Parathyroid adenoma (tissue), 2 donors: ENCODE measurements at regions not wholly inside any gene's neighbourhood (a gene's known extent, or its start where the extent isn't known, plus 50 kb on each side); places are given as distances from the start of the nearest gene placed in this dataset.

Source experiments
- H2AFZ ChIP-seq: fragments of 300-600 bp; sonication (generic); one replicate; pipeline ENCODE4 v1.7.0; 2017; ENCODE audit warnings: antibody characterized with exemption, mild to moderate bottlenecking
- H3K27ac ChIP-seq: fragments of 300-600 bp; sonication (generic); one replicate; pipeline ENCODE4 v1.7.0; 2017
- H3K27me3 ChIP-seq: fragments of 300-600 bp; sonication (generic); one replicate; pipeline ENCODE4 v1.7.0; 2017; ENCODE audit warnings: low read length; ENCODE audit not compliant: control insufficient read depth, insufficient read depth
- H3K36me3 ChIP-seq: fragments of 300-600 bp; sonication (generic); one replicate; pipeline ENCODE4 v1.7.0; 2017; ENCODE audit warnings: low read length; ENCODE audit not compliant: control insufficient read depth, insufficient read depth
- H3K4me1 ChIP-seq: fragments of 300-600 bp; sonication (generic); one replicate; pipeline ENCODE4 v1.7.0; 2017; ENCODE audit warnings: control low read depth
- H3K4me2 ChIP-seq: fragments of 300-600 bp; sonication (generic); one replicate; pipeline ENCODE4 v1.7.0; 2017; ENCODE audit warnings: low read length
- H3K4me3 ChIP-seq: fragments of 300-600 bp; sonication (generic); one replicate; pipeline ENCODE4 v1.7.0; 2017; ENCODE audit warnings: low read depth, low read length
- H3K79me2 ChIP-seq: fragments of 300-600 bp; sonication (generic); one replicate; pipeline ENCODE4 v1.7.0; 2017; ENCODE audit warnings: control low read depth
- H3K9ac ChIP-seq: fragments of 300-600 bp; sonication (generic); one replicate; pipeline ENCODE4 v1.7.0; 2017; ENCODE audit warnings: mild to moderate bottlenecking
- H3K9me3 ChIP-seq: fragments of 300-600 bp; sonication (generic); one replicate; pipeline ENCODE4 v1.7.0; 2017; ENCODE audit warnings: low read length; ENCODE audit not compliant: control insufficient read depth
- CTCF ChIP-seq: fragments of 300-600 bp; sonication (generic); IDR thresholded peaks from one replicate; pipeline ENCODE4 v1.7.0; 2017; ENCODE audit warnings: antibody characterized with exemption, mild to moderate bottlenecking
- donor health status: primary hyperparathyroidism.

GRCh38 chr2:155391613-155392130 is 693.2 kb downstream of the KCNJ3 start:
- H3K27ac ChIP-seq = no peak overlapping the region
- H3K4me1 ChIP-seq = no peaks in the 10 kb centered on the region
- no peak for TF ChIP-seq CTCF
- no peak overlapping the region for H2AFZ ChIP-seq
- no peak overlapping the region for H3K4me3 ChIP-seq
- H3K4me2 ChIP-seq = no peak overlapping the region
- no peaks in the 10 kb centered on the region for H3K9me3 ChIP-seq
- no peaks in the 10 kb centered on the region for H3K27me3 ChIP-seq
- no peaks in the 10 kb centered on the region for H3K79me2 ChIP-seq
- no peak overlapping the region for H3K9ac ChIP-seq
- no peaks in the 10 kb centered on the region for H3K36me3 ChIP-seq

GRCh38 chr2:155389224-155389623 is 690.7 kb downstream of the KCNJ3 start:
- Histone ChIP-seq H3K4me2 (no peak overlapping the region), H3K27ac (no peak overlapping the region), H3K4me3 (no peak overlapping the region), H3K9ac (no peak overlapping the region), H3K4me1 (no peaks in the 10 kb centered on the region), H3K79me2 (no peaks in the 10 kb centered on the region), H3K36me3 (no peaks in the 10 kb centered on the region), H3K9me3 (no peaks in the 10 kb centered on the region), H2AFZ (no peak overlapping the region), H3K27me3 (no peaks in the 10 kb centered on the region)
- TF ChIP-seq CTCF = no peak

GRCh38 chr2:155384555-155385123 is 686.1 kb downstream of the KCNJ3 start:
- Histone ChIP-seq H3K9ac (no peak overlapping the region), H3K27me3 (no peaks in the 10 kb centered on the region), H3K9me3 (no peaks in the 10 kb centered on the region), H3K79me2 (no peaks in the 10 kb centered on the region), H3K36me3 (no peaks in the 10 kb centered on the region), H3K4me1 (no peaks in the 10 kb centered on the region), H3K27ac (no peak overlapping the region), H2AFZ (no peak overlapping the region), H3K4me2 (no peak overlapping the region), H3K4me3 (no peak overlapping the region)
- no peak for TF ChIP-seq CTCF

GRCh38 chr2:155382776-155383175 is 684.3 kb downstream of the KCNJ3 start:
- Histone ChIP-seq H3K79me2 (no peaks in the 10 kb centered on the region), H3K4me1 (no peaks in the 10 kb centered on the region), H3K9ac (no peak overlapping the region), H3K36me3 (no peaks in the 10 kb centered on the region), H3K4me3 (no peak overlapping the region), H3K27me3 (no peaks in the 10 kb centered on the region), H3K4me2 (no peak overlapping the region), H3K27ac (no peak overlapping the region), H3K9me3 (no peaks in the 10 kb centered on the region), H2AFZ (no peak overlapping the region)
- no peak for TF ChIP-seq CTCF

GRCh38 chr2:155381436-155381835 is 682.9 kb downstream of the KCNJ3 start:
- Histone ChIP-seq H3K27ac (no peak overlapping the region), H3K4me2 (no peak overlapping the region), H3K9ac (no peak overlapping the region), H3K4me1 (no peaks in the 10 kb centered on the region), H3K79me2 (no peaks in the 10 kb centered on the region), H2AFZ (no peak overlapping the region), H3K9me3 (no peaks in the 10 kb centered on the region), H3K27me3 (no peaks in the 10 kb centered on the region), H3K36me3 (no peaks in the 10 kb centered on the region), H3K4me3 (no peak overlapping the region)
- TF ChIP-seq CTCF = no peak
